ENCODE measurements at regions not wholly inside any gene's neighbourhood (a gene's known extent, or its start where the extent isn't known, plus 50 kb on each side); places are given as distances from the start of the nearest gene placed in this dataset.
"Not testable (repeated sequence)": the region's sequence is repeated elsewhere in the genome, so short reads cannot be mapped to it uniquely, and the experiment has no call there.

GRCh38 chr2:8554296-8554806, 127.5 kb upstream of the ID2 start:
- no peaks in the 10 kb centered on the region for H3K27me3 ChIP-seq
- no peak overlapping the region for H3K27ac ChIP-seq
- no peaks in the 10 kb centered on the region for H3K36me3 ChIP-seq
- 96 to 97% methylated on average over 9 of the region's 9 CpGs for WGBS, 2 donors
- no peak overlapping the region for H3K4me3 ChIP-seq
- intact Hi-C loops (cut with DNase I): no loop called here
- peak; percentile 42 for DNase-seq
- TF ChIP-seq POLR2AphosphoS5 (IDR thresholded peaks at IDR 0.05) (no peak), EP300 (IDR thresholded peaks at IDR 0.05) (no peak), POLR2A (IDR thresholded peaks at IDR 0.05) (no peak), CTCF (IDR thresholded peaks at IDR 0.05) (no peak)
- no peaks in the 10 kb centered on the region for H3K4me1 ChIP-seq
- peaks cover 0 to 4% (median under 1%) of the 10 kb centered on the region in 4 donors for H3K9me3 ChIP-seq

GRCh38 chr2:8555543-8555942, 126.3 kb upstream of the ID2 start:
- no peak for DNase-seq
- no peaks in the 10 kb centered on the region for H3K27me3 ChIP-seq
- intact Hi-C loops (cut with DNase I): no loop called here
- H3K27ac ChIP-seq: no peak overlapping the region
- 95 to 96% methylated on average over 2 of the region's 2 CpGs for WGBS, 2 donors
- H3K4me1 ChIP-seq: no peaks in the 10 kb centered on the region
- H3K4me3 ChIP-seq: no peak overlapping the region
- peaks cover 0 to 4% (median under 1%) of the 10 kb centered on the region in 4 donors for H3K9me3 ChIP-seq
- H3K36me3 ChIP-seq: no peaks in the 10 kb centered on the region
- TF ChIP-seq POLR2A (IDR thresholded peaks at IDR 0.05) (no peak), EP300 (IDR thresholded peaks at IDR 0.05) (no peak), POLR2AphosphoS5 (IDR thresholded peaks at IDR 0.05) (no peak), CTCF (IDR thresholded peaks at IDR 0.05) (no peak)

GRCh38 chr2:8558096-8558495, 123.8 kb upstream of the ID2 start:
- TF ChIP-seq CTCF (IDR thresholded peaks at IDR 0.05) (no peak), POLR2AphosphoS5 (IDR thresholded peaks at IDR 0.05) (no peak), EP300 (IDR thresholded peaks at IDR 0.05) (no peak), POLR2A (IDR thresholded peaks at IDR 0.05) (no peak)
- H3K4me3 ChIP-seq: no peak overlapping the region
- WGBS, 2 donors: 95 to 96% methylated on average over 3 of the region's 3 CpGs
- peaks cover 0 to 4% (median under 1%) of the 10 kb centered on the region in 4 donors for H3K9me3 ChIP-seq
- H3K36me3 ChIP-seq: no peaks in the 10 kb centered on the region
- H3K27ac ChIP-seq: no peak overlapping the region
- peak; percentile 41 for DNase-seq
- H3K27me3 ChIP-seq: no peaks in the 10 kb centered on the region
- no peaks in the 10 kb centered on the region for H3K4me1 ChIP-seq
- intact Hi-C loops (cut with DNase I): no loop called here

GRCh38 chr2:8558956-8559355, 122.9 kb upstream of the ID2 start:
- Histone ChIP-seq H3K36me3 (no peaks in the 10 kb centered on the region), H3K27ac (no peak overlapping the region), H3K4me3 (no peak overlapping the region), H3K9me3 (peaks cover 0 to 4% (median under 1%) of the 10 kb centered on the region in 4 donors), H3K27me3 (no peaks in the 10 kb centered on the region), H3K4me1 (no peaks in the 10 kb centered on the region)
- intact Hi-C loops (cut with DNase I): no loop called here
- TF ChIP-seq EP300 (IDR thresholded peaks at IDR 0.05): no peak
- TF ChIP-seq POLR2AphosphoS5 (IDR thresholded peaks at IDR 0.05): no peak
- no peak for TF ChIP-seq CTCF (IDR thresholded peaks at IDR 0.05)
- TF ChIP-seq POLR2A (IDR thresholded peaks at IDR 0.05): no peak
- WGBS, 2 donors: 94 to 95% methylated on average over 2 of the region's 2 CpGs
- no peak for DNase-seq

- no peak for DNase-seq
- no peak overlapping the region for H3K27ac ChIP-seq
- 30 to 51% methylated on average over 1 of the region's 1 CpG for WGBS, 2 donors
- no peaks in the 10 kb centered on the region for H3K4me1 ChIP-seq
- no peaks in the 10 kb centered on the region for H3K27me3 ChIP-seq
- peaks cover 0 to 4% (median under 1%) of the 10 kb centered on the region in 4 donors for H3K9me3 ChIP-seq
- no peak overlapping the region for H3K4me3 ChIP-seq
- H3K36me3 ChIP-seq: no peaks in the 10 kb centered on the region
- no peak for TF ChIP-seq POLR2A (IDR thresholded peaks at IDR 0.05)
- TF ChIP-seq EP300 (IDR thresholded peaks at IDR 0.05): no peak
- no peak for TF ChIP-seq CTCF (IDR thresholded peaks at IDR 0.05)
- no peak for TF ChIP-seq POLR2AphosphoS5 (IDR thresholded peaks at IDR 0.05)
- intact Hi-C loops (cut with DNase I): no loop called here
Measured at GRCh38 chr2:8559805-8560204, 122.1 kb upstream of the ID2 start.

- WGBS, 2 donors: 92 to 95% methylated on average over 1 of the region's 2 CpGs
- H3K4me1 ChIP-seq; H3K4me3 ChIP-seq; H3K9me3 ChIP-seq; intact Hi-C loops (cut with DNase I); H3K36me3 ChIP-seq; H3K27ac ChIP-seq; DNase-seq; H3K27me3 ChIP-seq: not testable (repeated sequence)
Measured at GRCh38 chr2:8561692-8562091, 120.2 kb upstream of the ID2 start.
